Fibroblast of mammary gland (primary cell): ENCODE measurements at regions not wholly inside any gene's neighbourhood (a gene's known extent, or its start where the extent isn't known, plus 50 kb on each side); places are given as distances from the start of the nearest gene placed in this dataset.
A peak's percentile ranks its signal among the peaks of the same experiment; 100 is the strongest.
"Not testable (repeated sequence)": the region's sequence is repeated elsewhere in the genome, so short reads cannot be mapped to it uniquely, and the experiment has no call there.

Source experiments
- DNase-seq: peaks from one replicate; pipeline ENCODE4 v3.0.0-alpha.2; 2010; ENCODE audit warnings: low read depth
- H3K4me3 ChIP-seq: 2 replicates; pipeline ENCODE4 v1.5.1; 2011; ENCODE audit warnings: low read depth, mild to moderate bottlenecking, low read length, moderate library complexity; ENCODE audit not compliant: control insufficient read depth
- TF ChIP-seq, protein P1 (sequence below): conservative IDR thresholded peaks from 2 replicates; pipeline ENCODE4 v1.5.1; 2011; ENCODE audit warnings: low read depth, low read length, inconsistent platforms; ENCODE audit not compliant: control insufficient read depth, insufficient read depth

DNA sequence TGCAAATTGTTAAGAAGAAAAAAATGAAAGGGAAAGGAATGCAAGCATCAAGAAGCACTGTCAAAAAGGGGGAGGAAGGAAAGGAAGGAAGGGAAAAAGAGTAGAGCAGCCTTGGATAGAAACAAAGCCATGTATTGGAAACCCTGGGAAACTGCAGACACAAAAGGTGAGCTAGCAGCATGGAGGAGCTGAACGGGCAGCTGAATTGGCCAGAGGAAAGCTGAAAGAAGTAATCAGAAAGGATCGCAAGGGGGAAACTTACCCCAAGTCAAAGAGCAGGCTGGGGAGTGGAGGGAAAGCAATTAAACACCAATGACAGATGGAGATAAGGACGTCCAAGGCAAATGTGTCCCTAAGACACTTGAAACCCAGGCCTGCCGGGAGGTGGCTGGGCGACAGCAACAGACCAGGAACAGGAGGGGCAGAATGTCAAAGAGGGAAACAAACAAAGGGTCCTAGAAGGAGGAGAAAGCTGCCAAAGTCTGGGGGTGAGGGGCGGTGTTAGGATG, 93.8 kb upstream of the SVIL start:
- no peak overlapping the region for H3K4me3 ChIP-seq
- TF ChIP-seq, protein P1, sequence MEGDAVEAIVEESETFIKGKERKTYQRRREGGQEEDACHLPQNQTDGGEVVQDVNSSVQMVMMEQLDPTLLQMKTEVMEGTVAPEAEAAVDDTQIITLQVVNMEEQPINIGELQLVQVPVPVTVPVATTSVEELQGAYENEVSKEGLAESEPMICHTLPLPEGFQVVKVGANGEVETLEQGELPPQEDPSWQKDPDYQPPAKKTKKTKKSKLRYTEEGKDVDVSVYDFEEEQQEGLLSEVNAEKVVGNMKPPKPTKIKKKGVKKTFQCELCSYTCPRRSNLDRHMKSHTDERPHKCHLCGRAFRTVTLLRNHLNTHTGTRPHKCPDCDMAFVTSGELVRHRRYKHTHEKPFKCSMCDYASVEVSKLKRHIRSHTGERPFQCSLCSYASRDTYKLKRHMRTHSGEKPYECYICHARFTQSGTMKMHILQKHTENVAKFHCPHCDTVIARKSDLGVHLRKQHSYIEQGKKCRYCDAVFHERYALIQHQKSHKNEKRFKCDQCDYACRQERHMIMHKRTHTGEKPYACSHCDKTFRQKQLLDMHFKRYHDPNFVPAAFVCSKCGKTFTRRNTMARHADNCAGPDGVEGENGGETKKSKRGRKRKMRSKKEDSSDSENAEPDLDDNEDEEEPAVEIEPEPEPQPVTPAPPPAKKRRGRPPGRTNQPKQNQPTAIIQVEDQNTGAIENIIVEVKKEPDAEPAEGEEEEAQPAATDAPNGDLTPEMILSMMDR, result no peak
- no peak for DNase-seq

DNA sequence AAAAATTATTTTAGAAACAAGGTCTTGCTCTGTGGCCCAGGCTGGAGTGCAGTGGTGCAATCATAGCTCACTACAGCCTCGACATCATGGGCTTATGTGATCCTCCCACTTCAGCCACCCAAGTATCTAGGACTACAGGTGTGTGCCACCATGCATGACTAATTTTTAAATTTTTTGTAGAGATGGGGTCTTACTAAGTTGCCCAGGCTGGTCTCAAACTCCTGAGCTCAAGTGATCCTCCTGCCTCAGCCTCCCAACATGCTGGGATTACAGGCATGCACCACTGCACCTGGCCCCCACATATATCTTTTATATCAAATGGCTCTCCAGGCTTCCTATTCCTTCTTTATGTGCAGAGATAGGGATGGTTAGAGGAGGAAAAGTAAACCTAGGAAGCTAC, 91.2 kb upstream of the SVIL start:
- not testable (repeated sequence) for H3K4me3 ChIP-seq, DNase-seq

DNA sequence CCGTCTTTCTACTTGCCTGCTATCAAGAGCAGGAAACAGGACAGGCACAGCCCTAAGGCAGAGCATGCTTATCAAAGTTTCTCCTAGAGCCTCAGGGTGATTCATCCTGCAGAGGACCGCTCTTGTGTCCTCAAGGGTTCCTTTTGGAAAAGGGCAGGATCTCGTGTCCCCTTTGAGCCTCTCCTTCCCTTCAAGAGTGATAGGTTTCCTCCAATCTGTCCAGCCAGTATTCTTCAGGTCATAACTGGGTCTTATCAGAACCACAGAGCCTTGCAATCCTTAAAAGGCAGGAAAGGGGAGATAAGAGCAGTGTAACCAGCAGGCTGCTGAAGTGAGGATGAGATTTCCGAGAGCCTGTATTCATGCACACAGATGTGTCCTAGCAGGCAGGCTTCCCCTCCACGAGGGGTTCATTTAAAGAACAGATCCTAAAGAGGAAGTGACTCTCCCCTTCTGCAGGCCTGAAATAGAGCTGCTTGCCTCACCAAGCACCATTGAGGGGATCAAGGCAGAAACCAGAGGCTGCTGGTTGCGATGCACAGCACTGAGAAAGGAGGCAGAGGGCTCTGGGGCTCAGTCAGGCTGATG, 90.5 kb upstream of the SVIL start:
- no peak overlapping the region for H3K4me3 ChIP-seq

DNA sequence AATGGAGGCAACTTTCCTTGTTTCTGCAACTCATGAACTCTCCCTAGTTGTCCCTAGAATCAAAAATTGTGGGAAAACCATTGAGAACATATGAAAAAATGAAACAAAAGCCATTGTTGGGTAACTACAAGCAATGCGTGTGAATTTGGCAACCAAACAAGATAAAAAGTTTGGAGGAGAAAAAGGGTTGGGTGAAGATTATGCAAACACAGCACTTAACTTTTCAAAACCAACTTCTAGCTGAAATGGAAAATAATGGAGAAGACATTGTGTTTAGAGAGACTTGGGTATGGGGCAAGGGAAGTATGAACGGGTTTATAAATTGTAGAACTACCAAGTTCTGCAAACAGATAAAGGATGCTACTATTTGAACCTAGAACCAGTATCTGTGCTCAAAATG, 89.0 kb upstream of the SVIL start:
- H3K4me3 ChIP-seq, result no peak overlapping the region
- peak; percentile 41 for DNase-seq
- TF ChIP-seq, protein P1, result no peak

More for the DNA sequence above, 90.5 kb upstream of the SVIL start:
- DNase-seq, result no peak
- TF ChIP-seq, protein P1, result no peak

DNA sequence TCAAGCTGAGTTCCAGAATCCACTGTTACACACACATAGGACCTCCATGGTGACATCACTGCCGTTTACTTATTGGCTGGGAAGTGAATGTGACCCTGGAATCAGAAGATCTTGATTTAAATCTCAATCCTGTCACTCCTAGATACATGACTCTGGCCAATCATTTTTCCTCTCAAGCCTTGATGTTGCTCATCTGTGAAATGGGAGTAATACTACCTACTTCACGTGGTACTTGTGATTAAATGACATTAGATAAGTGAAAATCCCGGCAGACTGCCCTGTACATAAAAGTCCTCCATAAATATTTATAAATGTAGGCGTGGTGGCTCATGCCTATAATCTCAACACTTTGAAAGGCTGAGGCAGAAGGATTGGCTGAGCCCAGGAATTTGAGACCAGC, 88.0 kb upstream of the SVIL start:
- no peak overlapping the region for H3K4me3 ChIP-seq
- TF ChIP-seq, protein P1, result no peak
- DNase-seq, result no peak

DNA sequence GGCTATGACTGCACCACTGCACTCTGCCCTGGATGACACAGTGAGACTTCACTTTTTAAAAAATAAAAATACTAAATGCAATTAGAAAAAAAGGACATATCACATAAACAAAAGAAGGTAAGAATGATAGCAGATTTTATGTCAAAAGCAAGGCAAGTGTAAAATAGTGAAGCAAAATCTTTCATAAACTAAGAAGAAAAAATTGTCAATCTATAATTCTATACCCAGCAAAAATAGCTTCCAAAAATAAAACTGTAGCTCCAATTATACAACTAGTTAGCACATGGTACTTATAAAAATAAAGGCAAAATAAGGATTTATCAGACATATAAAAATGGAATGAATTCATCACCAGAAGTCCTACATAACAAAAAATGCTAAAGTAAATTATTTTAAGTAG, 85.4 kb upstream of the SVIL start:
- no peak for DNase-seq
- TF ChIP-seq, protein P1, result no peak
- H3K4me3 ChIP-seq, result no peak overlapping the region

DNA sequence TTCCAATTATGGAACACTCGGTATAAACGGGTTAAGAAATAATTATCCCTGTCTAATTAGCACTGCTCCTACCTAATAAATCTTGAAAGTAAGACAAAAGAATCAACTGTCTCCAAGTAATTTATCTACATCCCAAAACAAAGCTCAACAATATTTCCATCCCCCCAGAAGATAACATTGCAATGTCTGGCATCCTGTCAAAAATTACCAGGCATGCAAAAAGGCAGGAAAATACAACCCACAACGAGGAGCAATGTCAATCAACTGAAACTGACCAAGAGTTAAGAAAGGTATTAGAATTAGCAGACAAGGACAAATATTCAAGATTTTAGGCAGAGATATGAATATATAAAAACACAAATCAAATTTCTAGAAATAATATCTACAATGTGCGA, 84.5 kb upstream of the SVIL start:
- no peak overlapping the region for H3K4me3 ChIP-seq
- DNase-seq, result no peak
- TF ChIP-seq, protein P1, result no peak
